Fibroblast of lung (primary cell): ENCODE measurements at regions not wholly inside any gene's neighbourhood (a gene's known extent, or its start where the extent isn't known, plus 50 kb on each side); places are given as distances from the start of the nearest gene placed in this dataset.

Source experiments
- DNase-seq, 2 donors: peaks; one replicate each; pipeline versions ENCODE4 v3.0.0 to v3.0.0-alpha.2; 2010; ENCODE audit warnings: low read depth in 2 of 2
- H2AFZ ChIP-seq: 2 replicates; pipeline ENCODE4 v1.5.1; 2012; ENCODE audit warnings: low read length, control low read depth, inconsistent platforms
- H3K27ac ChIP-seq: 2 replicates; pipeline ENCODE4 v1.5.1; 2011; ENCODE audit warnings: low read length, control low read depth; ENCODE audit not compliant: insufficient read depth
- H3K27me3 ChIP-seq: 2 replicates; pipeline ENCODE4 v1.5.1; 2011; ENCODE audit warnings: mild to moderate bottlenecking, low read length; ENCODE audit not compliant: control insufficient read depth, insufficient read depth
- H3K36me3 ChIP-seq: 2 replicates; pipeline ENCODE4 v1.5.1; 2011; ENCODE audit warnings: low read length; ENCODE audit not compliant: control insufficient read depth, insufficient read depth
- H3K4me1 ChIP-seq: 2 replicates; pipeline ENCODE4 v1.5.1; 2011; ENCODE audit warnings: low read length; ENCODE audit not compliant: control insufficient read depth, insufficient read depth; ENCODE audit errors: extremely low read depth
- H3K4me2 ChIP-seq: 2 replicates; pipeline ENCODE4 v1.5.1; 2011; ENCODE audit warnings: low read length, control low read depth; ENCODE audit not compliant: insufficient read depth; ENCODE audit errors: extremely low read depth
- H3K4me3 ChIP-seq, 4 experiments: fragments of 200-600 bp in 1 of 4; sonication (generic) in 1 of 4; replicated peaks in 1 of 4; 2 replicates each; pipeline ENCODE4 v1.5.1; 2011 to 2016; ENCODE audit warnings: low read length in 4 of 4, low read depth in 3 of 4, mild to moderate bottlenecking in 3 of 4, control low read depth in 2 of 4, inconsistent platforms in 1 of 4, mixed read lengths in 1 of 4; ENCODE audit not compliant: insufficient read depth in 1 of 4; ENCODE audit errors: control extremely low read depth in 1 of 4
- H3K79me2 ChIP-seq: 2 replicates; pipeline ENCODE4 v1.5.1; 2012; ENCODE audit warnings: mild to moderate bottlenecking, low read length, inconsistent platforms; ENCODE audit not compliant: control insufficient read depth, insufficient read depth
- H3K9ac ChIP-seq: 2 replicates; pipeline ENCODE4 v1.5.1; 2011; ENCODE audit warnings: mild to moderate bottlenecking, low read length, control low read depth; ENCODE audit not compliant: insufficient read depth
- H3K9me3 ChIP-seq: 2 replicates; pipeline ENCODE4 v1.5.1; 2012; ENCODE audit warnings: low read depth, low read length; ENCODE audit not compliant: control insufficient read depth, insufficient read depth
- H4K20me1 ChIP-seq: 2 replicates; pipeline ENCODE4 v1.5.1; 2011; ENCODE audit warnings: low read length; ENCODE audit not compliant: control insufficient read depth, insufficient read depth; ENCODE audit errors: extremely low read depth
- EZH2 ChIP-seq: IDR thresholded peaks from 2 replicates; pipeline ENCODE4 v1.5.1; 2012; ENCODE audit warnings: low read length, control low read depth, mild to moderate bottlenecking; ENCODE audit errors: missing control alignments
- TF ChIP-seq, protein P1 (sequence below), 2 donors: IDR thresholded peaks in 1 of 2; conservative IDR thresholded peaks in 1 of 2; 1 replicate in 1 of 2; 2 replicates in 1 of 2; pipeline ENCODE4 v1.5.1; 2011 to 2012; ENCODE audit warnings: low read length in 2 of 2, control low read depth in 1 of 2, inconsistent platforms in 1 of 2, low read depth in 1 of 2, mild to moderate bottlenecking in 1 of 2

DNA sequence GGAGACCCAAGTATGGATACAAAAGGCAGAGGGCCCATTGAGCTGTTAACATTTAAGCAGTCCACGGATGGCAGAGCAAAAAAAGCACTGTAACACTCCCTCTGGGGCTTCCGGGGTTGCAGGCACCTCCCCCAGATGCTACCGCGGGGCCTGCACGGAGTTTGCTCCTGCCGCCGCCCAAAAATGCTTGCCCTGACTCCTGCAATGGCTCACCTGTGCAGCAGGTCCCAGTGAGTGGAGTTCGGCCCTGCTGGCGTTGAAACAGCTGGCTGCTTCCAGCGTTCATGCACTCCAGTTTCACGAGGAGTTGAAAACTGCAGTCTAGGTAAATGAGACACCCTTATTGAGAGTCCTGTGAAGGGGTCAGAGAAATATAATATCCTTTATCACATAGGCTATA, 832.8 kb downstream of the NCAM2 start:
- Histone ChIP-seq H3K9me3 (no peaks in the 10 kb centered on the region), H3K79me2 (no peaks in the 10 kb centered on the region), H3K27ac (no peak overlapping the region), H3K4me1 (no peaks in the 10 kb centered on the region), H4K20me1 (no peaks in the 10 kb centered on the region), H3K27me3 (no peaks in the 10 kb centered on the region), H3K9ac (no peak overlapping the region), H3K36me3 (no peaks in the 10 kb centered on the region), H2AFZ (no peak overlapping the region), H3K4me3 (no peak overlapping the region), H3K4me2 (no peak overlapping the region)
- DNase-seq: no peak
- TF ChIP-seq, protein P1, sequence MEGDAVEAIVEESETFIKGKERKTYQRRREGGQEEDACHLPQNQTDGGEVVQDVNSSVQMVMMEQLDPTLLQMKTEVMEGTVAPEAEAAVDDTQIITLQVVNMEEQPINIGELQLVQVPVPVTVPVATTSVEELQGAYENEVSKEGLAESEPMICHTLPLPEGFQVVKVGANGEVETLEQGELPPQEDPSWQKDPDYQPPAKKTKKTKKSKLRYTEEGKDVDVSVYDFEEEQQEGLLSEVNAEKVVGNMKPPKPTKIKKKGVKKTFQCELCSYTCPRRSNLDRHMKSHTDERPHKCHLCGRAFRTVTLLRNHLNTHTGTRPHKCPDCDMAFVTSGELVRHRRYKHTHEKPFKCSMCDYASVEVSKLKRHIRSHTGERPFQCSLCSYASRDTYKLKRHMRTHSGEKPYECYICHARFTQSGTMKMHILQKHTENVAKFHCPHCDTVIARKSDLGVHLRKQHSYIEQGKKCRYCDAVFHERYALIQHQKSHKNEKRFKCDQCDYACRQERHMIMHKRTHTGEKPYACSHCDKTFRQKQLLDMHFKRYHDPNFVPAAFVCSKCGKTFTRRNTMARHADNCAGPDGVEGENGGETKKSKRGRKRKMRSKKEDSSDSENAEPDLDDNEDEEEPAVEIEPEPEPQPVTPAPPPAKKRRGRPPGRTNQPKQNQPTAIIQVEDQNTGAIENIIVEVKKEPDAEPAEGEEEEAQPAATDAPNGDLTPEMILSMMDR (conservative IDR thresholded peaks at IDR 0.05 in 1 of 2, IDR thresholded peaks at IDR 0.05 in 1 of 2; ENCODE audit: low read depth in 1 of 2, low read length in 2 of 2): no peak
- no peak for TF ChIP-seq EZH2

DNA sequence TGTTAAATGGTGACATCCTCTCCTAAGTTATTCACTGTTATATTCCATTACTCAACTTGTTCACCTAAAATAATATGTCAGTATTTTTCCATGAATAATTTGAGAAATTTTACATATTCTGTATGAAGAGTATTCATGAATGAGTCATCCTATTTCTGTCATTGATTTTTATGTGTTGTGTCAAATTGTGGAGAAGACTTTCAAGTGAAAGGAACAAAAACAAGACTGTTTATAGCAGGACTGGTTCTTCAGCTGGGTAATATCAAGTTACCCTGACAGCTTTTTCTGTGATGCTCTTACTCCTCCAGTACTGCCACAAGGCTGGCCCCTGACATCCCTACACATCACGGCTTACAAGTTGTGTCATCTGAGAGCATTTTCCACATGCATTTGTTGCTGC, 847.7 kb downstream of the NCAM2 start:
- peak in 1 of 2 donors; percentile 4 for DNase-seq
- Histone ChIP-seq H3K4me2 (no peak overlapping the region), H3K9me3 (no peaks in the 10 kb centered on the region), H3K79me2 (no peaks in the 10 kb centered on the region), H4K20me1 (no peaks in the 10 kb centered on the region), H2AFZ (no peak overlapping the region), H3K36me3 (no peaks in the 10 kb centered on the region), H3K27ac (no peak overlapping the region), H3K4me3 (no peak overlapping the region), H3K9ac (no peak overlapping the region), H3K4me1 (no peaks in the 10 kb centered on the region), H3K27me3 (no peaks in the 10 kb centered on the region)
- TF ChIP-seq EZH2: no peak
- TF ChIP-seq, protein P1 (conservative IDR thresholded peaks at IDR 0.05 in 1 of 2, IDR thresholded peaks at IDR 0.05 in 1 of 2; ENCODE audit: low read depth in 1 of 2, low read length in 2 of 2): no peak

DNA sequence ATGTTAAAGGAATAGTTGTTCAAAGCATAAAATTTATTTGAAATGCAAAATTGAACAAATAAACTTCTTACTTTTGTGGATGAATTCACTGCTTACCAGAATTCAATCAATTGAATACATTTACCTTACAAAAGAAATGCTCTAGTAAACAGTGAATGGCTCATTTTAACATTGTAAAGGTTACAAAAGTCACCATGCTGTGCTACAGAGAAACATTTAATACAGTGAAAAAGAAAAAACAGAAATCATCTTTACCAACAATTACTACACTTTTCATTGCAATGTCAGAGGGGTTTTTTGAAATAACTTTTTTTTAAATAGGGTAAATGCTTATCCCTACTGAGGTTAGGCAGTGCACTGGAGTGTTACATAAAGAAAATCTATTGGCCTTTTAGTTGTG, 853.0 kb downstream of the NCAM2 start:
- TF ChIP-seq, protein P1 (conservative IDR thresholded peaks at IDR 0.05 in 1 of 2, IDR thresholded peaks at IDR 0.05 in 1 of 2; ENCODE audit: low read depth in 1 of 2, low read length in 2 of 2): no peak
- no peak for TF ChIP-seq EZH2
- Histone ChIP-seq H2AFZ (no peak overlapping the region), H3K4me1 (no peaks in the 10 kb centered on the region)

More for the DNA sequence above, 853.0 kb downstream of the NCAM2 start:
- no peak for DNase-seq
- Histone ChIP-seq H3K4me3 (no peak overlapping the region), H3K9me3 (no peaks in the 10 kb centered on the region), H3K27ac (no peak overlapping the region), H4K20me1 (no peaks in the 10 kb centered on the region), H3K79me2 (no peaks in the 10 kb centered on the region), H3K36me3 (no peaks in the 10 kb centered on the region), H3K27me3 (no peaks in the 10 kb centered on the region), H3K4me2 (no peak overlapping the region), H3K9ac (no peak overlapping the region)
